DLD1 (cell line): ENCODE measurements at regions not wholly inside any gene's neighbourhood (a gene's known extent, or its start where the extent isn't known, plus 50 kb on each side); places are given as distances from the start of the nearest gene placed in this dataset.
"Not testable (repeated sequence)": the region's sequence is repeated elsewhere in the genome, so short reads cannot be mapped to it uniquely, and the experiment has no call there.

Experiments
- in situ Hi-C: cut with HindIII; loops from 2 replicates; pipeline ENCODE4 v1.10.0; 2017; ENCODE audit warnings: low sequenced_read_pairs

- in situ Hi-C loops: no loop called here
Observed at GRCh38 chr20:48338717-48339116, 489.1 kb downstream of the PREX1 start.

- in situ Hi-C loops: no loop called here
Observed at GRCh38 chr20:48336597-48336996, 491.2 kb downstream of the PREX1 start.

- in situ Hi-C loops: no loop called here
Observed at GRCh38 chr20:48335308-48336050, 492.3 kb downstream of the PREX1 start.

- in situ Hi-C loops: no loop called here
Observed at GRCh38 chr20:48333707-48334106, 494.1 kb downstream of the PREX1 start.

- in situ Hi-C loops: no loop called here
Observed at GRCh38 chr20:48332555-48332954, 495.2 kb downstream of the PREX1 start.

- in situ Hi-C loops: no loop called here
Observed at GRCh38 chr20:48331518-48332286, 496.1 kb downstream of the PREX1 start.

- in situ Hi-C loops: no loop called here
Observed at GRCh38 chr20:48329676-48330664, 497.8 kb downstream of the PREX1 start.

GRCh38 chr20:48329031-48329615, 498.7 kb downstream of the PREX1 start:
- in situ Hi-C loops: no loop called here

GRCh38 chr20:48327848-48328247, 500.0 kb downstream of the PREX1 start:
- in situ Hi-C loops: not testable (repeated sequence)

- in situ Hi-C loops: no loop called here
Observed at GRCh38 chr20:48326868-48327267, 500.9 kb downstream of the PREX1 start.

- in situ Hi-C loops: no loop called here
Observed at GRCh38 chr20:48326434-48326691, 501.4 kb downstream of the PREX1 start.

GRCh38 chr20:48325656-48326433, 502.0 kb downstream of the PREX1 start:
- in situ Hi-C loops: no loop called here

GRCh38 chr20:48324744-48325143, 503.1 kb downstream of the PREX1 start:
- in situ Hi-C loops: no loop called here

GRCh38 chr20:48321271-48321670, 506.5 kb downstream of the PREX1 start:
- in situ Hi-C loops: no loop called here

- in situ Hi-C loops: no loop called here
Observed at GRCh38 chr20:48319943-48320584, 507.7 kb downstream of the PREX1 start.

GRCh38 chr20:48317578-48317977, 510.2 kb downstream of the PREX1 start:
- in situ Hi-C loops: no loop called here

GRCh38 chr20:48314925-48315592, 512.7 kb downstream of the PREX1 start:
- in situ Hi-C loops: no loop called here

- in situ Hi-C loops: no loop called here
Observed at GRCh38 chr20:48313324-48313723, 514.5 kb downstream of the PREX1 start.

- in situ Hi-C loops: no loop called here
Observed at GRCh38 chr20:48311956-48312355, 515.8 kb downstream of the PREX1 start.
